ENCODE measurements at regions not wholly inside any gene's neighbourhood (a gene's known extent, or its start where the extent isn't known, plus 50 kb on each side); places are given as distances from the start of the nearest gene placed in this dataset.

GRCh38 chr5:107295914-107296313, 374.8 kb downstream of the EFNA5 start:
- DNase-seq (no peak), ATAC-seq (ENCODE audit: poor library complexity) (no peak)
- intact Hi-C loops (cut with DNase I) = no loop called here

GRCh38 chr5:107294669-107295068, 376.1 kb downstream of the EFNA5 start:
- DNase-seq (no peak), ATAC-seq (ENCODE audit: poor library complexity) (no peak)
- intact Hi-C loops (cut with DNase I) = no loop called here

- ATAC-seq (ENCODE audit: poor library complexity) (no peak), DNase-seq (no peak)
- intact Hi-C loops (cut with DNase I) = no loop called here
Measured at GRCh38 chr5:107294211-107294550, 376.6 kb downstream of the EFNA5 start.

GRCh38 chr5:107293541-107294210, 377.1 kb downstream of the EFNA5 start:
- DNase-seq (no peak), ATAC-seq (ENCODE audit: poor library complexity) (no peak)
- intact Hi-C loops (cut with DNase I) = no loop called here

- no peak for DNase-seq
- ATAC-seq (ENCODE audit: poor library complexity) = no peak
Measured at GRCh38 chr5:107291866-107292265, 378.9 kb downstream of the EFNA5 start.

GRCh38 chr5:107290780-107291398, 379.8 kb downstream of the EFNA5 start:
- intact Hi-C loops (cut with DNase I) = no loop called here
- no peak for DNase-seq
- no peak for ATAC-seq (ENCODE audit: poor library complexity)

More at GRCh38 chr5:107291866-107292265, 378.9 kb downstream of the EFNA5 start:
- intact Hi-C loops (cut with DNase I) = no loop called here

GRCh38 chr5:107289030-107289714, 381.6 kb downstream of the EFNA5 start:
- intact Hi-C loops (cut with DNase I) = no loop called here
- DNase-seq = no peak
- ATAC-seq (ENCODE audit: poor library complexity) = no peak

GRCh38 chr5:107286447-107287098, 384.2 kb downstream of the EFNA5 start:
- intact Hi-C loops (cut with DNase I) = no loop called here
- DNase-seq = no peak
- ATAC-seq (ENCODE audit: poor library complexity) = no peak

- ATAC-seq (ENCODE audit: poor library complexity) = no peak
- intact Hi-C loops (cut with DNase I) = no loop called here
- DNase-seq = no peak
Measured at GRCh38 chr5:107285772-107286171, 385.0 kb downstream of the EFNA5 start.

- ATAC-seq (ENCODE audit: poor library complexity) (no peak), DNase-seq (no peak)
Measured at GRCh38 chr5:107284822-107285525, 385.8 kb downstream of the EFNA5 start.

GRCh38 chr5:107282061-107282460, 388.7 kb downstream of the EFNA5 start:
- no peak for DNase-seq
- intact Hi-C loops (cut with DNase I) = no loop called here
- ATAC-seq (ENCODE audit: poor library complexity) = no peak

More at GRCh38 chr5:107284822-107285525, 385.8 kb downstream of the EFNA5 start:
- intact Hi-C loops (cut with DNase I) = no loop called here

GRCh38 chr5:107278774-107279173, 392.0 kb downstream of the EFNA5 start:
- intact Hi-C loops (cut with DNase I) = no loop called here
- ATAC-seq (ENCODE audit: poor library complexity) (no peak), DNase-seq (no peak)

GRCh38 chr5:107277485-107278125, 393.1 kb downstream of the EFNA5 start:
- intact Hi-C loops (cut with DNase I) = no loop called here
- DNase-seq (no peak), ATAC-seq (ENCODE audit: poor library complexity) (no peak)

- ATAC-seq (ENCODE audit: poor library complexity) (no peak), DNase-seq (no peak)
- intact Hi-C loops (cut with DNase I) = no loop called here
Measured at GRCh38 chr5:107275333-107275732, 395.4 kb downstream of the EFNA5 start.

- intact Hi-C loops (cut with DNase I) = no loop called here
- no peak for DNase-seq
- ATAC-seq (ENCODE audit: poor library complexity) = no peak
Measured at GRCh38 chr5:107274571-107274970, 396.2 kb downstream of the EFNA5 start.

GRCh38 chr5:107272954-107273353, 397.8 kb downstream of the EFNA5 start:
- intact Hi-C loops (cut with DNase I) = no loop called here
- DNase-seq (no peak), ATAC-seq (ENCODE audit: poor library complexity) (no peak)

GRCh38 chr5:107272509-107272908, 398.2 kb downstream of the EFNA5 start:
- DNase-seq (no peak), ATAC-seq (ENCODE audit: poor library complexity) (no peak)
- intact Hi-C loops (cut with DNase I) = no loop called here

- intact Hi-C loops (cut with DNase I) = no loop called here
- ATAC-seq (ENCODE audit: poor library complexity) = no peak
Measured at GRCh38 chr5:107271682-107272350, 398.9 kb downstream of the EFNA5 start.

More at GRCh38 chr5:107271682-107272350, 398.9 kb downstream of the EFNA5 start:
- no peak for DNase-seq

Data from Right ventricle myocardium superior (tissue), 1 donor.